LNCaP clone FGC (cell line): ENCODE measurements at regions not wholly inside any gene's neighbourhood (a gene's known extent, or its start where the extent isn't known, plus 50 kb on each side); places are given as distances from the start of the nearest gene placed in this dataset.

ENCODE experiments used
- DNase-seq: peaks from one replicate; pipeline ENCODE4 v3.0.0-alpha.2; 2011; ENCODE audit warnings: low read depth
- H3K4me3 ChIP-seq: 2 replicates; pipeline ENCODE4 v1.5.1; 2011; ENCODE audit warnings: mild to moderate bottlenecking, low read depth, low read length, control low read depth
- CTCF ChIP-seq: IDR thresholded peaks from 2 replicates; pipeline ENCODE4 v1.5.1; 2012; ENCODE audit warnings: mild to moderate bottlenecking; ENCODE audit not compliant: control insufficient read depth, insufficient read depth; ENCODE audit errors: extremely low read depth

GRCh38 chr9:115300116-115300515, 182.2 kb upstream of the TNC start:
- no peak overlapping the region for H3K4me3 ChIP-seq
- no peak for TF ChIP-seq CTCF
- DNase-seq: no peak

- DNase-seq: no peak
- TF ChIP-seq CTCF: no peak
- H3K4me3 ChIP-seq: no peak overlapping the region
Observed at GRCh38 chr9:115300874-115301273, 182.9 kb upstream of the TNC start.

GRCh38 chr9:115301581-115301980, 183.6 kb upstream of the TNC start:
- DNase-seq: no peak
- no peak overlapping the region for H3K4me3 ChIP-seq
- TF ChIP-seq CTCF: no peak

GRCh38 chr9:115305543-115305942, 187.6 kb upstream of the TNC start:
- DNase-seq: no peak
- H3K4me3 ChIP-seq: no peak overlapping the region
- no peak for TF ChIP-seq CTCF

GRCh38 chr9:115306865-115307264, 188.9 kb upstream of the TNC start:
- no peak for TF ChIP-seq CTCF
- DNase-seq: no peak

GRCh38 chr9:115313545-115313944, 195.6 kb upstream of the TNC start:
- DNase-seq: no peak
- no peak for TF ChIP-seq CTCF
- no peak overlapping the region for H3K4me3 ChIP-seq

More at GRCh38 chr9:115306865-115307264, 188.9 kb upstream of the TNC start:
- H3K4me3 ChIP-seq: no peak overlapping the region

GRCh38 chr9:115326461-115326860, 208.5 kb upstream of the TNC start:
- H3K4me3 ChIP-seq: no peak overlapping the region
- TF ChIP-seq CTCF: no peak
- peak; percentile 95 for DNase-seq
